Progenitor cell of endocrine pancreas (in vitro differentiated cells): ENCODE measurements at regions not wholly inside any gene's neighbourhood (a gene's known extent, or its start where the extent isn't known, plus 50 kb on each side); places are given as distances from the start of the nearest gene placed in this dataset.

ENCODE experiments used
- DNase-seq: peaks from one replicate; pipeline ENCODE4 v3.0.0; 2021; ENCODE audit warnings: low spot score; ENCODE audit not compliant: unreplicated experiment
- H3K27ac Mint-ChIP-seq: 2 replicates; pipeline ENCODE4 v1.8.0; 2021; ENCODE audit warnings: mild to moderate bottlenecking, moderate library complexity, mixed read lengths
- H3K27me3 Mint-ChIP-seq: 2 replicates; pipeline ENCODE4 v1.8.0; 2021; ENCODE audit warnings: mixed read lengths
- H3K36me3 Mint-ChIP-seq: 2 replicates; pipeline ENCODE4 v1.8.0; 2022; ENCODE audit warnings: mixed read lengths; ENCODE audit not compliant: insufficient read depth
- H3K4me1 Mint-ChIP-seq: 2 replicates; pipeline ENCODE4 v1.8.0; 2021; ENCODE audit warnings: low read depth, mixed read lengths
- H3K4me3 Mint-ChIP-seq: 2 replicates; pipeline ENCODE4 v1.8.0; 2021; ENCODE audit warnings: low read depth, mild to moderate bottlenecking, moderate library complexity, mixed read lengths
- H3K9me3 Mint-ChIP-seq: 2 replicates; pipeline ENCODE4 v1.8.0; 2021; ENCODE audit warnings: low read depth, mixed read lengths
- TF ChIP-seq, protein P1 (sequence below): fragments of 200-600 bp; sonication (generic); IDR thresholded peaks from one replicate; pipeline ENCODE4 v1.5.0; 2021; ENCODE audit warnings: antibody characterized with exemption, mild to moderate bottlenecking; ENCODE audit not compliant: unreplicated experiment

- no peak for DNase-seq
- Mint-ChIP-seq H3K27ac (no peak overlapping the region), H3K4me3 (no peak overlapping the region), H3K36me3 (no peaks in the 10 kb centered on the region), H3K4me1 (no peaks in the 10 kb centered on the region), H3K9me3 (peaks cover 5% of the 10 kb centered on the region), H3K27me3 (peaks cover 5% of the 10 kb centered on the region)
- TF ChIP-seq, protein P1, sequence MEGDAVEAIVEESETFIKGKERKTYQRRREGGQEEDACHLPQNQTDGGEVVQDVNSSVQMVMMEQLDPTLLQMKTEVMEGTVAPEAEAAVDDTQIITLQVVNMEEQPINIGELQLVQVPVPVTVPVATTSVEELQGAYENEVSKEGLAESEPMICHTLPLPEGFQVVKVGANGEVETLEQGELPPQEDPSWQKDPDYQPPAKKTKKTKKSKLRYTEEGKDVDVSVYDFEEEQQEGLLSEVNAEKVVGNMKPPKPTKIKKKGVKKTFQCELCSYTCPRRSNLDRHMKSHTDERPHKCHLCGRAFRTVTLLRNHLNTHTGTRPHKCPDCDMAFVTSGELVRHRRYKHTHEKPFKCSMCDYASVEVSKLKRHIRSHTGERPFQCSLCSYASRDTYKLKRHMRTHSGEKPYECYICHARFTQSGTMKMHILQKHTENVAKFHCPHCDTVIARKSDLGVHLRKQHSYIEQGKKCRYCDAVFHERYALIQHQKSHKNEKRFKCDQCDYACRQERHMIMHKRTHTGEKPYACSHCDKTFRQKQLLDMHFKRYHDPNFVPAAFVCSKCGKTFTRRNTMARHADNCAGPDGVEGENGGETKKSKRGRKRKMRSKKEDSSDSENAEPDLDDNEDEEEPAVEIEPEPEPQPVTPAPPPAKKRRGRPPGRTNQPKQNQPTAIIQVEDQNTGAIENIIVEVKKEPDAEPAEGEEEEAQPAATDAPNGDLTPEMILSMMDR = no peak
Measured at GRCh38 chr10:85508159-85508558, 858.4 kb downstream of the GRID1 start.

DNA sequence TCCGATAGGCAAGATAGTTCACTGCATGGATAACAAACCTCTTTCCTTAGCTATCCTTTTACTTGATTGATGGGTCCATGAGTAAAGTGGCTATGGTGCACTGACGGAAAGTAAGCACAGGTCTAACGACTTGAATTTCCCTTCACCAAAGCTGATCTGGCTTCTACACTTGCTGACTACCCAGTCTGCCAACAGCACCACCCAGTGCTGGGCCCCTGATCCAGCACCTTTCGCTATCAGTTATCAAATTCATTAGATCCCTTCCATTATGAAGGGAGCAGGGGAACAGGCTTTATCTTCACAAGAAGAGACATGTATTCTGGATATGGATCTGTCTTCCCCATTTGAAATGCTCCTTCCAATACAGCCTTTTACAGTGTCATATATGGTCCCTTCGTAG lies 855.9 kb downstream of the GRID1 start:
- Mint-ChIP-seq H3K9me3 (no peaks in the 10 kb centered on the region), H3K36me3 (no peaks in the 10 kb centered on the region), H3K27ac (no peak overlapping the region), H3K27me3 (peaks cover 7% of the 10 kb centered on the region), H3K4me1 (no peaks in the 10 kb centered on the region), H3K4me3 (no peak overlapping the region)
- DNase-seq = no peak
- TF ChIP-seq, protein P1 = no peak

DNA sequence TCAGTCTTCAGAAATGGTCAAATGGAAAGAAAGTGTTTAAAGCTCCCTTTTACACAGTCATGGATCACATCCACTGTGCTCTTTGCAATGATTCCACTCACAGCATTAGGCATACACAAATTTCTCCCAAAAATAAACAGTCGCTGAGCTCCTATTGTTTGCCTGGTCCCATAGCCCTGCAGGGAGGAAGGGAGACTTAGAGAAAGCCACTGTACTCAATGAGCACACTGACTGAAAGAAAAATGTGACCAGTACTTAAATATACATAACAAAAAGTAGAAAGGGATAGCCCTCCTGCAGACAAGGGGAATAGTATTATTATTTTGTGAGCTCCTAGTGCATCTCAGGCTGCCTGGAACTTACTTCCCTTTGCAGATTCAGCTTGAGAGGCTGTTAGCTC lies 853.2 kb downstream of the GRID1 start:
- Mint-ChIP-seq H3K27me3 (peaks cover 7% of the 10 kb centered on the region), H3K36me3 (no peaks in the 10 kb centered on the region), H3K4me1 (no peaks in the 10 kb centered on the region), H3K27ac (no peak overlapping the region), H3K9me3 (peaks cover 2% of the 10 kb centered on the region), H3K4me3 (no peak overlapping the region)
- TF ChIP-seq, protein P1 = no peak
- DNase-seq = no peak

- H3K27me3 Mint-ChIP-seq = peaks cover 2% of the 10 kb centered on the region
- no peak for DNase-seq
- no peak overlapping the region for H3K4me3 Mint-ChIP-seq
- H3K4me1 Mint-ChIP-seq = no peaks in the 10 kb centered on the region
- TF ChIP-seq, protein P1 = no peak
- peaks cover 4% of the 10 kb centered on the region for H3K9me3 Mint-ChIP-seq
- H3K36me3 Mint-ChIP-seq = no peaks in the 10 kb centered on the region
- no peak overlapping the region for H3K27ac Mint-ChIP-seq
Measured at GRCh38 chr10:85515316-85515715, 851.3 kb downstream of the GRID1 start.

DNA sequence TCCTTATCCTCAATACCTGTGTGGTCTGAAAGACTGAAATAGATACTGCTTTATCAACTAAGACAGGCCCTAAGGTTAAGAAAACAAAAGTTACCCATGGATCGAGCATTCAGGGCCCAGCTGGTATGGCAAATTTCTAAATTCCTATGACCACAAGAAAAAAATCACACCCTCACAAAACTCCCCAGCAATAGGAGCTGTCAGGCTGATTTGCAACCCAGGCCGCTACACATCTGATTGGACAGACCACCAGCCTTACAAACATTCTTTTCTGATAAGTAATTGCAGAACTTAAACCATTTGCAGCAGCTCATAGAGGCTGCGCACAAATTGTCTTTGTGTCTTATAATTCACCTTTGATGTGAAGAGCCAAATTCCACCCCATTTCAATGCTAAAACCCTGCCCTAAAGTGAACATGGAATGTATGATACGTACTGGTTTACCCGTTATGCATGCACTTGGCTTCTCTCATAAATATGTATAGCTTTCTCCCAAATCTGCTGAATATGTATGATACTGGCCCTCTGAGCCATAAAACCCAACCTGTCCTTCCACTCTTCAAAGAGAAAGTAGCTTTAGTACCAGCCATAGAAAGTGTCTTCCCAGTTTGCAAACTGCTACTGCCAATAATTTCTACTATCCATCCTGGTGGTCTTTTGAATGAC lies 842.5 kb downstream of the GRID1 start:
- TF ChIP-seq, protein P1 = no peak
- Mint-ChIP-seq H3K9me3 (peaks cover 7% of the 10 kb centered on the region), H3K4me1 (peaks cover 6% of the 10 kb centered on the region), H3K27me3 (peaks cover 5% of the 10 kb centered on the region), H3K27ac (no peak overlapping the region), H3K4me3 (no peak overlapping the region), H3K36me3 (peaks cover 2% of the 10 kb centered on the region)
- DNase-seq = no peak
